Activated naive CD4-positive, alpha-beta T cell treated with anti-CD3 and anti-CD28 coated beads, Interleukin-2, amount 50 U/mL, for 72 hours (primary cell): ENCODE measurements at regions not wholly inside any gene's neighbourhood (a gene's known extent, or its start where the extent isn't known, plus 50 kb on each side); places are given as distances from the start of the nearest gene placed in this dataset.
"Not testable (repeated sequence)": the region's sequence is repeated elsewhere in the genome, so short reads cannot be mapped to it uniquely, and the experiment has no call there.

Source experiments
- ATAC-seq, 2 donors: fragments of 150-1000 bp; cut with Tn5 transposase; 2 replicates each; pipeline ENCODE4 v1.10.0; 2021; ENCODE audit warnings: mild to moderate bottlenecking in 2 of 2, moderate library complexity in 2 of 2
- DNase-seq, 2 donors: peaks; one replicate each; pipeline ENCODE4 v3.0.0; 2021 to 2022; ENCODE audit warnings: low spot score in 2 of 2
- H3K27ac Mint-ChIP-seq, 2 donors: one replicate each; pipeline ENCODE4 v1.8.0; 2022; ENCODE audit warnings: mild to moderate bottlenecking in 2 of 2, mixed read lengths in 2 of 2
- H3K36me3 Mint-ChIP-seq, 2 donors: one replicate each; pipeline ENCODE4 v1.8.0; 2022; ENCODE audit warnings: mixed read lengths in 2 of 2
- H3K9me3 Mint-ChIP-seq, 2 donors: one replicate each; pipeline ENCODE4 v1.8.0; 2022; ENCODE audit warnings: mixed read lengths in 2 of 2

DNA sequence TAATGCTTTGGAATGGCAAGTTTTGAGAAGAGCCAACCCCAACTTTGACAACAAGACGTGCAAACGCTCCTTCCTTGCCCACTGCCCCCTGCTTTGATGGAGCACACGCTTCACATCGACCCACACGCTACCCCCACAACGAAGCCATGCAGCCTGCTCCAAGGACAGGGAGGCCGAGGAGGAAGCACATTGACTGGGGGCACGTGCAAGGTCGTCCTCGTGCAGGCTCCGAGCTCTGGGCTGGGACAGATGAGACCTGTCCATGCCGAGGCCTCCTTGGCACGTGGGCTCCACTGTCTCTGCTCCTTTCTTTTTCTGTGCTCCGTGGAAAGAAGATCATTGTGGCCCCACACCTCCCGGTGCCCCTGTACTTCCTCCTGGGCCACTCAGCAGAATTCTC is 309.0 kb downstream of the TEX29 start:
- Mint-ChIP-seq H3K36me3 (no peaks in the 10 kb centered on the region), H3K27ac (no peak overlapping the region), H3K9me3 (no peaks in the 10 kb centered on the region)
- ATAC-seq (no peak), DNase-seq (no peak)

GRCh38 chr13:111629926-111630325 is 309.5 kb downstream of the TEX29 start:
- no peak for ATAC-seq
- no peak overlapping the region for H3K27ac Mint-ChIP-seq
- H3K36me3 Mint-ChIP-seq: no peaks in the 10 kb centered on the region
- H3K9me3 Mint-ChIP-seq: no peaks in the 10 kb centered on the region
- DNase-seq: no peak

GRCh38 chr13:111630406-111630805 is 310.0 kb downstream of the TEX29 start:
- Mint-ChIP-seq H3K27ac (no peak overlapping the region), H3K36me3 (no peaks in the 10 kb centered on the region), H3K9me3 (no peaks in the 10 kb centered on the region)
- DNase-seq: no peak
- ATAC-seq: no peak

DNA sequence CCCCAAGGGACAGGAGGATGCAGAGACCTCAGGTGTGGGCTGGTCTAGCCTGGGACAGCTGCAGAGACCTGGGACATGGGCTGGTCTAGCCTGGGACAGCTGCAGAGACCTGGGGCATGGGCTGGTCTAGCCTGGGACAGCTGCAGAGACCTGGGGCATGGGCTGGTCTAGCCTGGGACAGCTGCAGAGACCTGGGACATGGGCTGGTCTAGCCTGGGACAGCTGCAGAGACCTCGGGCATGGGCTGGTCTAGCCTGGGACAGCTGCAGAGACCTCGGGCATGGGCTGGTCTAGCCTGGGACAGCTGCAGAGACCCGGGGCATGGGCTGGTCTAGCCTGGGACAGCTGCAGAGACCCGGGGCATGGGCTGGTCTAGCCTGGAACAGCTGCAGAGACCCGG is 310.8 kb downstream of the TEX29 start:
- H3K36me3 Mint-ChIP-seq, ATAC-seq, H3K27ac Mint-ChIP-seq, DNase-seq, H3K9me3 Mint-ChIP-seq: not testable (repeated sequence)

- Mint-ChIP-seq H3K27ac (no peak overlapping the region), H3K9me3 (no peaks in the 10 kb centered on the region), H3K36me3 (no peaks in the 10 kb centered on the region)
- no peak for ATAC-seq
- DNase-seq: no peak
These were observed 312.5 kb downstream of the TEX29 start for GRCh38 chr13:111632906-111633305.

- Mint-ChIP-seq H3K9me3 (no peaks in the 10 kb centered on the region), H3K36me3 (no peaks in the 10 kb centered on the region), H3K27ac (no peak overlapping the region)
- DNase-seq (no peak), ATAC-seq (no peak)
These were observed 313.0 kb downstream of the TEX29 start for GRCh38 chr13:111633401-111633800.

DNA sequence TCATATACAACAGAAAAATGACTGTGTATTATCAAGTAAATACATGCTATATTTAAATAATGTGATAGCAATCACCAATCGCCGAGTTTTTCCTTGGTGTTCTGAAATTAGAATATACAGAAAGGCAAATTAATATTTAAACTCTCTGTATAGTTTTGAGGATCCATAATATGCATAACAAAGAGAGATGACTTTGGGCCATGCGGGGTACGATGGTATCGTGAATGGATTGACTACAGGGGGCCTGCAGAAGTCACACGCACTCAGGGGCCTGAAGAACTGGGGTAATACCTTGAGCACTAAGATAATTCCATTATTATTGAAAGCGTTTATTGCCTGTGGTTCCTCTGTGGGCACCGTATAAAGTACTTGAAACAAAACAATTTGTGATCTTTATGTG is 314.0 kb downstream of the TEX29 start:
- no peaks in the 10 kb centered on the region for H3K9me3 Mint-ChIP-seq
- no peak overlapping the region for H3K27ac Mint-ChIP-seq
- DNase-seq (no peak), ATAC-seq (no peak)
- no peaks in the 10 kb centered on the region for H3K36me3 Mint-ChIP-seq

- ATAC-seq (no peak), DNase-seq (no peak)
- H3K36me3 Mint-ChIP-seq: no peaks in the 10 kb centered on the region
- H3K27ac Mint-ChIP-seq: no peak overlapping the region
- H3K9me3 Mint-ChIP-seq: no peaks in the 10 kb centered on the region
These were observed 315.8 kb downstream of the TEX29 start for GRCh38 chr13:111636271-111636670.

DNA sequence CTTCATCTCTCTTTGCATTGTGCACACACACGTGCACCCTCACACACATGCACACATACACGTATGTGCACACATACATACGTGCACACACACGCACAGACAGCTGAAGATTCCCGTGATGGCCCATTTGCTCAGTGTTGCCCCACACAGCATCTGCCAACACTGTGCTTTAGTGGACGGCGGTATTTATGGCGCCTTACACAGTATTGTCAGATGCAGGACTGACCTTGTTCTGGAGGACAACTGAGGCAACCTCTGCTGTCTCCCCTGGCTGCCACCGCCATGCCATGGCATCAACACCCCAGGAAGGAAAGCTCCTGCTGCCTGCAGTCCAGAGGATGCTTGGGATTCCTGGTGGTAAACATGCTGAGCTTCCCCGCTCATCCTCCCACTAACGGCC is 316.4 kb downstream of the TEX29 start:
- Mint-ChIP-seq H3K36me3 (no peaks in the 10 kb centered on the region), H3K27ac (no peak overlapping the region), H3K9me3 (no peaks in the 10 kb centered on the region)
- no peak for DNase-seq
- no peak for ATAC-seq

DNA sequence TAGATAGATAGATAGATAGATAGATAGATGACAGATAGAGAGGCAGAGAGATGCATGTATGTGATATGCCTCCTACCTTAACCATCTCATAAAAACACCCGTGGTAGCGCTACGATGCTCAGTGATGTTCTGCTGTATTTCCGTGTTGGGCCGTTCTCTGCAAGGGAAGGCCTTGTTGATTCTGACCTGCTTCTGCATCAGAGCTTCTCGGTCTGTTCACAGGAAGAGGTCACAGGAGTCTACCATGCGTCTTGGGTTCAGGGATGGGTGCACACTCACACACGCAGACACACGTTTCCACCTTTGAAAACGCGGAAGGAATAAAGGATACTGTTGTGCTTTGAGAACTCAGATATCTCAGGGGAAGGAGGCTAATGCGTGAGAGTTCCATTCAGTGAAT is 316.9 kb downstream of the TEX29 start:
- ATAC-seq: no peak
- no peaks in the 10 kb centered on the region for H3K36me3 Mint-ChIP-seq
- no peak overlapping the region for H3K27ac Mint-ChIP-seq
- H3K9me3 Mint-ChIP-seq: no peaks in the 10 kb centered on the region
- DNase-seq: no peak

DNA sequence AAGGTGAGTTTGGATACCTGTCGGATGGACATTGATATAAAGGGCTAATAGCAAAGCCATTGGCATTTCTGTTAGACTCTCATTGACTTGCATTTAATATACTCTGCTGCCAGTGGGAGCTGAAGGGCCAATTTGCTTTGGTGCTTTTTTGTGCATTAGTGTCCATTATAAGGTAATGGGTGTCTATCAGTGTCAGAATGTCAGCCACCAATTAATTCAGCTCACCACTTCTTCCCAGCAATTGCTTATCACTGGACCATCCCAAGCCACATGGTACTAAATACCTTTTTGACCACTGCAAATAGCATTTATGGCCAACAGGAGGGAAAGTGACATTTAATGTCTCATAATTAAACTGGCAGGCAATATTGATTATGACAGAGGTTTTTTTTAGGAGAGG is 317.8 kb downstream of the TEX29 start:
- Mint-ChIP-seq H3K27ac (no peak overlapping the region), H3K9me3 (no peaks in the 10 kb centered on the region), H3K36me3 (no peaks in the 10 kb centered on the region)
- no peak for DNase-seq
- ATAC-seq: no peak

DNA sequence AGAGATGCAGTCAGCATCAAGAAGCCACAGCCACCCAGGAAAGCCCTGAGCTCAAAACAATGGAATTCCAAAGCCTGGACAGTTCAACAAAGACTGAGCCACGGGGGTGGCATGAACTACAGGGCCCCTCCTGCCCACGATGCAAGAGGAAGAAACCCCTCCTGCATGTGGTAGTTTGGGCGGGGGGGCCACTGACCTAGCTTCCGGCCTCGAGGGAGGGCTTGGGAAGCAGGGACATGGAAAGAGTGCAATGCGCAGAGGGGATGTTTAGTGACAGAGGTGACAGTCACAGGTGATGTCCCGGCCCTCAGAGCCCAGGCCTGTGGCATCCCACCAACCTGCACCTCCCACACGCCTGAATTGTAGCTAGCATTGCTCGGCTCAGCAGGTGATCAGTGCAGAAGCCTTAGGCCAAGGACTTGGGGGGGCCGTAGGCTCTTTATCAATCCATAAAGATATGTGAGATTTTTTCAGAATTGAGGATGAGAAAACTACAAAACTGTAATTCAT is 318.8 kb downstream of the TEX29 start:
- DNase-seq (no peak), ATAC-seq (no peak)
- H3K36me3 Mint-ChIP-seq: no peaks in the 10 kb centered on the region
- H3K27ac Mint-ChIP-seq: no peak overlapping the region
- H3K9me3 Mint-ChIP-seq: no peaks in the 10 kb centered on the region

DNA sequence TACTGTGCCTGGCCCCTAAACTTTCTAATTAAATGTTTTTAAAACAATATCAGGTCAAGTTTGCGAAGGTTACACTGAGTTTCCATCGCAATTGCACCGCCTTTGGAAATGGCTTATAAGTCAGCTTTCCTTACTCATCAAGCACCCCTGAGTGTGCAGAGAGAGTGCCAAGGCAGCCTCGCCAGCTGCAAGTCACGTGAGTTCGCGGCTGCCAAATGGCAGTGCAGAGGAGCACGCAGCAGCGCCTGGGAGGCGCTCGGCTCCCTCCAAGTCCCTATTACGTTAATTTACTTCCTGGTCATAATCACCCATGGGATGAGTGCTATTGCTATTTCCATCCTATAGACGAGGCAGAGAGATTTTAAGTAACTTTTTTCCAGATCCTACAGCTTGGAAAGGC is 319.6 kb downstream of the TEX29 start:
- no peak overlapping the region for H3K27ac Mint-ChIP-seq

DNA sequence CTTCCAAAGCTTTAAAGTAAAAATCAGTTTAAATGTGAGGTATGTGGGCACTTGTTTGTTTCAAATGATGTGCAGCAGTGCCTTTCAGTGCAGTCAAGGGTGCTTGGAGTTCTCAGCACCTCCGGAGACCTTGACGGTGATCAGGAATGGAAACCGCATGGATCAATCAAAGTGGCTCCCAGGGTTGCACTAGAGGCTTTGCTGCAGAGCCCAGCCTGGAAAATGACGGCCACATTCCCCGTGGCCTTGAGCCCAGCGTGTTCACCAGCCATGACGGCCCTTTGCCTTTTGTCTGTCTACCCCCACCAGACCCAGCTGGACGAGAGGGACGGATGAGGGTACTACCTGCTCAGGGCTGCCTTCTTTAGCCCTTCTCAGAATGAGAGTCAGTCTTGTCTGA is 320.0 kb downstream of the TEX29 start:
- Mint-ChIP-seq H3K27ac (no peak overlapping the region), H3K36me3 (no peaks in the 10 kb centered on the region), H3K9me3 (no peaks in the 10 kb centered on the region)
- ATAC-seq (no peak), DNase-seq (no peak)

More for the DNA sequence above, 319.6 kb downstream of the TEX29 start:
- H3K9me3 Mint-ChIP-seq: no peaks in the 10 kb centered on the region
- H3K36me3 Mint-ChIP-seq: no peaks in the 10 kb centered on the region
- DNase-seq (no peak), ATAC-seq (no peak)

- H3K9me3 Mint-ChIP-seq: no peaks in the 10 kb centered on the region
- ATAC-seq: no peak
These were observed 321.8 kb downstream of the TEX29 start for GRCh38 chr13:111642156-111642767.

DNA sequence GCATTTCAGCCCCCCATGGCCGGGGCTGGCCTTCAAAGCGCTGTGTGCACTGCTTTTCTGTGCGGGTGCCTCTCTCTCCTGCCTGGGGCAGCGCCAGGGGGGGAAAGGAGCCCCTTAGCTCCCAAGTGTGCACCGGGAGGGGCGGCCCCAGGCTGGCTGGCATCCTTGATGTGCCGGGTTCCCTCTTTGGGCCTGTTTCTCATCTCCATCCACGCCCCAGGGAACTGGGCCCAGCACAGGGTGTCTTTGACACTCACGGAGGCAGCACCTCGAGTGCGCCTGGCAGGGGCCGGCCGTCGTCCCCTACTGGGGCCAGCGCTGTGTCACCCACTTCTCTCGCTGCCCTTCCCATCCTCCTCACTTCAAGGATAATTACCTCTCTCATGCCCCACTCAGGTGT is 324.3 kb downstream of the TEX29 start:
- DNase-seq: no peak
- no peaks in the 10 kb centered on the region for H3K9me3 Mint-ChIP-seq
- ATAC-seq: no peak
- no peaks in the 10 kb centered on the region for H3K36me3 Mint-ChIP-seq
- H3K27ac Mint-ChIP-seq: no peak overlapping the region

More at GRCh38 chr13:111642156-111642767, 321.8 kb downstream of the TEX29 start:
- DNase-seq: no peak
- no peak overlapping the region for H3K27ac Mint-ChIP-seq
- no peaks in the 10 kb centered on the region for H3K36me3 Mint-ChIP-seq

GRCh38 chr13:111645198-111645597 is 324.8 kb downstream of the TEX29 start:
- DNase-seq (no peak), ATAC-seq (no peak)
- no peaks in the 10 kb centered on the region for H3K36me3 Mint-ChIP-seq
- no peaks in the 10 kb centered on the region for H3K9me3 Mint-ChIP-seq
- H3K27ac Mint-ChIP-seq: no peak overlapping the region

DNA sequence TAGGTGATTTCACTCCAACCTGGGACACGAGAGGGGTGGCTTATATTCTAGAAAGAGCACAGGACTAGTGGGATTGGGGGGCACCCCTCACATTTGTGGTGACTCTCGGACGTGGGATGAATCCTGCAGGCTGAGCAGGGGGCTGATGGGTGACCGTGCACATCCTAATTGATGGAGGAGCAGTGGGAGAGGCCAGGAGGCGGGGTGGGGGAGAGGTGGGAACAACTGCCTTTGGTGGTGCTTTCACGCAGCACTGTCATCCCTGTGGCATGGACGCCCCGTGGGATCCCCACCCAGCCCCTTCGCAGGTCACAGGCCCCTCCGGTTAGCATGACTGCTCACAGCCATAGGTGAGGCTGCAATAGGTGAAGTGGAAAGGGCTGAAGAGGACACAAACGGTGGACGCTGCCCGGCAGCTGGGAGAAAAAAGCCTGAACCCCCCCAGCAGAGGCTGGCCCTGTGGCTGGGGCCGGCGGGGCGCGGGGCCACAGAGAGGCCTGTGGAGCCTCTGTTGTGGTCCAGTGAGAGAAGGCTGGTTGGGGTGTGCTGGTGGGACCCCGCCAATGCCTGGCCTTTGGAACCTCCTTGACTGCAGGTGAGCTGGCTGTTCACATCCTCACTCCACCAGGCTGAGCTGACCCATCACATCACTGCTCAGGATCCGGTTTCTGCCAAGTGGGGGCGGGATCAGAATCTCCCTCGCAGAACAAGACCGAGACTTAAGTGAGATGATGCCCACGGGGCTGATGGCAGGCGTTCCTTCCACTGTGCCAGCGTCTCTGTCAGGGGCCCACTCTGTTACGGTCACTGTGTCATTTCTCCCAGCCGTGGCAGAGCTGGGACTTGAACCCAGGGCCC is 325.4 kb downstream of the TEX29 start:
- Mint-ChIP-seq H3K27ac (peak overlapping the region in 1 of 2 donors; percentile 29), H3K9me3 (no peaks in the 10 kb centered on the region), H3K36me3 (no peaks in the 10 kb centered on the region)
- no peak for DNase-seq
- ATAC-seq: no peak
